Fibroblast of peridontal ligament (primary cell): ENCODE measurements at regions not wholly inside any gene's neighbourhood (a gene's known extent, or its start where the extent isn't known, plus 50 kb on each side); places are given as distances from the start of the nearest gene placed in this dataset.

Experiments
- DNase-seq: peaks from one replicate; pipeline ENCODE4 v3.0.0-alpha.2; 2010; ENCODE audit errors: extremely low read depth

- no peak for DNase-seq
Measured at GRCh38 chrX:150163956-150164726, 199.0 kb upstream of the MAMLD1 start.

- no peak for DNase-seq
Measured at GRCh38 chrX:150164971-150165600, 198.0 kb upstream of the MAMLD1 start.

- DNase-seq: peak; percentile 31
Measured at GRCh38 chrX:150165776-150166610, 197.1 kb upstream of the MAMLD1 start.

GRCh38 chrX:150167482-150168324, 195.4 kb upstream of the MAMLD1 start:
- DNase-seq: no peak

- no peak for DNase-seq
Measured at GRCh38 chrX:150182161-150182560, 181.0 kb upstream of the MAMLD1 start.

- no peak for DNase-seq
Measured at GRCh38 chrX:150184491-150184890, 178.6 kb upstream of the MAMLD1 start.

- DNase-seq: no peak
Measured at GRCh38 chrX:150185766-150186165, 177.4 kb upstream of the MAMLD1 start.

- DNase-seq: no peak
Measured at GRCh38 chrX:150192816-150193215, 170.3 kb upstream of the MAMLD1 start.

GRCh38 chrX:150196285-150196684, 166.8 kb upstream of the MAMLD1 start:
- DNase-seq: no peak

GRCh38 chrX:150197388-150197787, 165.7 kb upstream of the MAMLD1 start:
- DNase-seq: no peak

- DNase-seq: no peak
Measured at GRCh38 chrX:150198776-150199175, 164.3 kb upstream of the MAMLD1 start.

GRCh38 chrX:150199181-150199580, 163.9 kb upstream of the MAMLD1 start:
- DNase-seq: no peak

GRCh38 chrX:150199803-150200202, 163.3 kb upstream of the MAMLD1 start:
- no peak for DNase-seq

- no peak for DNase-seq
Measured at GRCh38 chrX:150200361-150200760, 162.8 kb upstream of the MAMLD1 start.

- peak; percentile 95 for DNase-seq
Measured at GRCh38 chrX:150200820-150201287, 162.3 kb upstream of the MAMLD1 start.

- DNase-seq: no peak
Measured at GRCh38 chrX:150201391-150201790, 161.7 kb upstream of the MAMLD1 start.

GRCh38 chrX:150201841-150202240, 161.3 kb upstream of the MAMLD1 start:
- no peak for DNase-seq

- peak; percentile 62 for DNase-seq
Measured at GRCh38 chrX:150202641-150203247, 160.4 kb upstream of the MAMLD1 start.

GRCh38 chrX:150203248-150203645, 159.9 kb upstream of the MAMLD1 start:
- DNase-seq: no peak

- no peak for DNase-seq
Measured at GRCh38 chrX:150205011-150205410, 158.1 kb upstream of the MAMLD1 start.

GRCh38 chrX:150207733-150208132, 155.4 kb upstream of the MAMLD1 start:
- DNase-seq: no peak
